ENCODE measurements at regions not wholly inside any gene's neighbourhood (a gene's known extent, or its start where the extent isn't known, plus 50 kb on each side); places are given as distances from the start of the nearest gene placed in this dataset.
"Not testable (repeated sequence)": the region's sequence is repeated elsewhere in the genome, so short reads cannot be mapped to it uniquely, and the experiment has no call there.

DNA sequence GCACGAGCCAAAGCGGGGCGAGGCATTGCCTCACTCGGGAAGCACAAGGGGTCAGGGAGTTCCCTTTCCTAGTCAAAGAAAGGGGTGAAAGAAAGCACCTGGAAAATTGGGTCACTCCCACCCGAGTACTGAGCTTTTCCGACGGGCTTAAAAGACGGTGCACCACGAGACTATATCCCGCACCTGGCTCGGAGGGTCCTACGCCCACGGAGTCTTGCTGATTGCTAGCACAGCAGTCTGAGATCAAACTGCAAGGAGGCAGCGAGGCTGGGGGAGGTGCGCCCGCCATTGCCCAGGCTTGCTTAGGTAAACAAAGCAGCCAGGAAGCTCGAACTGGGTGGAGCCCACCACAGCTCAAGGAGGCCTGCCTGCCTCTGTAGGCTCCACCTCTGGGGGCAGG, 172.2 kb upstream of the KCNH8 start:
- TF ChIP-seq, protein P1, sequence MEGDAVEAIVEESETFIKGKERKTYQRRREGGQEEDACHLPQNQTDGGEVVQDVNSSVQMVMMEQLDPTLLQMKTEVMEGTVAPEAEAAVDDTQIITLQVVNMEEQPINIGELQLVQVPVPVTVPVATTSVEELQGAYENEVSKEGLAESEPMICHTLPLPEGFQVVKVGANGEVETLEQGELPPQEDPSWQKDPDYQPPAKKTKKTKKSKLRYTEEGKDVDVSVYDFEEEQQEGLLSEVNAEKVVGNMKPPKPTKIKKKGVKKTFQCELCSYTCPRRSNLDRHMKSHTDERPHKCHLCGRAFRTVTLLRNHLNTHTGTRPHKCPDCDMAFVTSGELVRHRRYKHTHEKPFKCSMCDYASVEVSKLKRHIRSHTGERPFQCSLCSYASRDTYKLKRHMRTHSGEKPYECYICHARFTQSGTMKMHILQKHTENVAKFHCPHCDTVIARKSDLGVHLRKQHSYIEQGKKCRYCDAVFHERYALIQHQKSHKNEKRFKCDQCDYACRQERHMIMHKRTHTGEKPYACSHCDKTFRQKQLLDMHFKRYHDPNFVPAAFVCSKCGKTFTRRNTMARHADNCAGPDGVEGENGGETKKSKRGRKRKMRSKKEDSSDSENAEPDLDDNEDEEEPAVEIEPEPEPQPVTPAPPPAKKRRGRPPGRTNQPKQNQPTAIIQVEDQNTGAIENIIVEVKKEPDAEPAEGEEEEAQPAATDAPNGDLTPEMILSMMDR (IDR thresholded peaks at IDR 0.05), result not testable (repeated sequence)
- not testable (repeated sequence) for TF ChIP-seq POLR2A (IDR thresholded peaks at IDR 0.05)

Measured in sigmoid colon (tissue), 3 donors.